NCI-H1436 treated with DMSO at 0.1 percent for 48 hours (cell line): ENCODE measurements at regions not wholly inside any gene's neighbourhood (a gene's known extent, or its start where the extent isn't known, plus 50 kb on each side); places are given as distances from the start of the nearest gene placed in this dataset.

Source experiments
- DNase-seq: peaks from one replicate; lab custom pipeline; 2025; lab: John Stamatoyannopoulos, UW

DNA sequence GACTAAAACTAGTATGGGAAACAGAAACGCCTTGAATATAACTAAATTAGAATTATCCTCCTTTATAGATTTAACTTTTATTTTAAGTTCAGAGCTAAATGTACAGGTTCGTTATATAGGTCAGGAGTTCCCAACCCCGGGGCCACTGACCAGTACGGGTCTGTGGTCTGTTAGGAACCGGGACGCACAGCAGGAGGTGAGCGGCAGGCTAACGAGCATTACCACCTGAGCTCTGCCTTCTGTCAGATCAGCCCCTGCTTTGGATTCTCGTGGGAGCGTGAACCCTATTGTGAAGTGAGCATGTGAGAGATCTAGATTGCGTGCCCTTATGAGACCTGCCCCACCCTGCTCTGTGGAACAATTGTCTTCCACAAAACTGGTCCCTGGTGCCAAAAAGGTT, 51.0 kb downstream of the FAT4 start:
- DNase-seq = no peak

DNA sequence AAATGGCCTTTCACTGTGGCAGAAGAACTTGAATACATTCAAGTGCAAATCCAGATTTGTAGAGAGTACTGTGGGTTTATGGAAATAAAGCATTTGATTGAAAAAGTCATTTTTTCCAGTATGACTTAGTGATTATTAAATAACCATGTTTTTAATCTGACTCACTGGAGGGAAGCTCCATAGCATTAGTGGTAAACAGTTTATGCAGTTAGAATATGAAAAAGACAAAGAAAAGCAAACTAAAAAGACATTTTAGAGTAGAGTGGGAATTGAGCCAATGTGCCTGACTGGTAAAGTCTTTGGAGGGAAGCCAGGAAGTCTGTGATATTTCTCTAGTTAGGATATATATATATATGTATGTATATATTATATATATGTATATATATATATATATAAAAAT, 53.4 kb downstream of the FAT4 start:
- no peak for DNase-seq

DNA sequence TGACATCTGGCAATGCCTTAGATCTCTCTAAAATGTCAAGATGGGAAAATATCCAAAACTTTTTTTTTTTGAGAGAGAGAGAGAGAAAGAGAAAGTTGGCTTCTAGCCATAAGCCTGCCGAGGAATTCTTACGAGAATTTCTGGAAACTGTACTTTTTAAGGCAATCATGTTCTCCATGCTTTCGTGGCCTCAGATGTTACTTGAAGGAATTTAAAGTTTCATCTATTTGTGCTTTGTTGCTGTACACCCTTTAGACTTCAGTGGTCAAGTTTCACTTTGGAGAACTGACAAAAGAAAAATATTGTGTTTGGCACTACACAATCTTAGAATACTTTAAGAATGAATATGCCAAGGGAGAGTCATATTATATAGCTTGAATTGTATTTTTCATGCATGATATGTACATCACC, 53.9 kb downstream of the FAT4 start:
- DNase-seq = no peak

DNA sequence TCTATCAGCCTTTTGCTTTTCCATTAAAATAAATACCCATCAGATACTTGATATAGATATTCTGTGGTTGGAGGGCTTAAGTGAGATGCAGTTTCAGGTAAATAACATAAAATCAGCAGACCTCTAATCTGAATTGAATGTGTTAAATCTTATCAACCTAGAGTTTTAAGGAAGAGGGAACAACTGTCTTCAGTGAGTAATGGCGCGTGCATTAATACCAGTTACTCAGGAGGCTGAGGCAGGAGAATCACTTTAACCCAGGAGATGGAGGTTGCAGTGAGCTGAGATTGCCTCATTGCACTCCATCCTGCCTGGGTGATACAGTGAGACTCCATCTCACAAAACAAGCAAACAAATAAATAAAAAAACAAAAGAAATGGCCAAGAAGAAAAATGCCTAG, 54.3 kb downstream of the FAT4 start:
- DNase-seq = no peak

DNA sequence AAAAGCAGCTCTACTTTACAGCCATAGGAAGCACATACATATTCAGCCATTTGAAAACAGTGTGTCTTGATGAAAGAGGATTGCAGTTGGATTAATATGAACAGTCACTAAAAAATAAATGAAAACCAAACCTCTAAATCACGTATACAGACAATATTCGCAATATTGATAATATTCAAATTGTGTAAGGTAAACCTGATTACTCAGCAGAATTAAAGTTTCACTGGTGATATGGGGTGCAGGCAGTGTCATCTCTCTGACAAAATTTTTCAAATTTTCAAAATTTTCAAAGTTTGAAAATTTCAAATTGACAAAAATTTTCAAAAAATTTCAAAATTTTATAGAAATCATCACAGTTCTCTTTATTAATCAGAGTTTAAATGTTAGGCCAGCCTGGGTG, 55.7 kb downstream of the FAT4 start:
- DNase-seq = no peak

DNA sequence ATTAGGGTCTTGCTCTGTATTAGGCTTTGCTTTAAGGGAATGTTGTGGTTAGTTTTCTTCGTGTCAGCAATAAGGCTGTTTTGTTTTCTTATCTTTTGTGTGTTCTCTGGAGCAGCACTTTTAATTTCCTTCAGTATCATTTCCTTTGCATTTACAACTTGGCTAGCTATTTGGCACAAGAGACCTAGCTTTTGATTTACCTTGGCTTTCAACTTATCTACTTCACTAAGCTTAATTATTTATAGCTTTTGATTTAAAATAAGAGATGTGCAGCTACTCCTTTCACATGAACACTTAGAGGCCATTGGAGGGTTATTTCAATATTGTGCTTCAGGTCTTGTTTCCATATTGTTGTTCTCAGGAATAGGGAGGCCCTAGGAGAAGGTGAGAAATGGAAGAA, 68.2 kb downstream of the FAT4 start:
- DNase-seq = no peak

DNA sequence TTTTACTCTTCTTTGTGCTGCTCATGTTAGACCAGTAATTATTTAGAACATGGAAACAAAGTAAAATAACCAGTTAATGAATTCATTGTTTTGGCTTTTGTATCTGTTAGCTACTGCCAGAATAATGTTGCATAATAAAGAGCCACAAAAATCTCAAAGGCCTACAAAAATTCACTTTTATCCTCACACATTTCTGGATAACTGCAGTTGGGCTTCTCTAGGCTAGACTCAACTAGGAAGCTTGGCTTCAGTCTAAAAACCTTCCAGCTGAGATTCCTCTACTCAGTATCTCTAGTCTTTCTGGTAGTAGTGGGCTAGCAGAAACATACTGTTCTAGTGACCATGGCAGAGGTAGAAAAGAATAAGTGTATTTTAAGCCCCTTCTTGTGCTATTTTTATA, 73.0 kb downstream of the FAT4 start:
- no peak for DNase-seq

DNA sequence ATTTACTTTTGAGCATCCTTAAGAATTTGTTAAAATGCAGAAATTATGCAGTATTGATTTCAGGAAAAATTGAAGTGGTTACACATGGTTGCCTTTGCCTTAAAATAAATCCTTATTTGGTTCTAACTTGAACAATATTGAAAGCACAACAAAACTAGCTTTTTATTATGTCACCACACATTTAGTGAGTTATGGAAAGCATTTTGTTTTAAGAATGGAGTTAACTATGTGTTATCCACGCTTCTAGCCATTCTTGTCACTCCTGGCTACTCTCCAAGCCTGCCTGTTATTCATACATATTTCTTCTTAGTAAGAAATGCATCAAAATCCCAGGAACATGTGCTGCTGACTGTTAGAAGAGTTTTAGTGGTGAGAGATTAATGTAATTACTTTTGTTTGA, 73.9 kb downstream of the FAT4 start:
- DNase-seq = no peak

DNA sequence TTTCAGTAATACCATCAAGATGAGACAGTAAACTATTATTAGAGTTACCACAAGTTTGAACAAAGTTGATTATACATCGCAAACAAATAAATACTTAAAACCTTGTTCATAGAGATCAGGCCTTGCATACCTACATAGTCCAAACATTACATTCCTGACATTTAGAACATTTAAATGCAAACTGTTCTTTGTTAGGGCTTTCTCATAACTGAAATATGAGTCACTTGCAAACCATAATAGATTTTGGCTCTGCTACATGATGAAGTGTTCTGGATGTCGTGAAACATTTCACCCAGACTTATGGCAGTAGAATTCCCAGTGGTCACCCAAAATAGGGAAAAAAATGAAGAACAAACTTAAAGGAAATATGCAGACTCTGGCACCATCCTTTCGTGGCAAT, 75.0 kb downstream of the FAT4 start:
- no peak for DNase-seq

DNA sequence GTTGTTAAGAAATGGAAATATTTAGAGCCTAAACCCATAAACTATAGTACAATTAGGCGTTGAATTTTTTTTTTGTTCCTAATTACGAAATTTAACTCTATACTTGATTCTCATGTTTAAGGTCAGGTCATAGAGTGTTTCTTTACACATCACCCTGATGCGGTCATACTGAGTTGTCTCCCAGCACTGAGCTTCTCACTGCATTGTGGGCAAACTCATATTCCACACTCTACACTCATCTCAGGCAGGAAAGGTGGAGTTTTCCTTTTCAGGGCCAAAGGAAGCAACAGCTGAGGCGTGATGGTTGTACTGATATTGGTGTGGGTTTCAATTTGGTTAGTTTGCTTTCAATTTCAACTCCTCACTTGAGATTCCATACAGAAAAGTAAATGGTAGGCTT, 75.4 kb downstream of the FAT4 start:
- no peak for DNase-seq

DNA sequence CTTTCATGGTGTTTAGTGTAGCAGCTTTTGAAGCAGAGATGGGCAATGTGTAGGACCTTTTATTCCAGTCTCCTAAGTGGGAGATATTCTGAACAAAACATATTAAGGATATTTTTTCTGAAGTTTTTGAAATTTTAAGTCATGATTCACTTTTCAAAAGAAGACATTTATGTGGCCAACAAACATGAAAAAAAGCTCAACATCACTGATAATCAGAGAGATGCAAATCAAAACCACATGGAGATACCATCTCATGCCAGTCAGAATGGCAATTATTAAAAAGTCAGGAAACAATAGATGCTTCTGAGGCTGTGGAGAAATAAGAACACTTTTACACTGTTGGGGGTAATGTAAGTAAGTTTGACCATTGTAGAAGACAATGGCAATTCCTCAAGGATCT, 76.0 kb downstream of the FAT4 start:
- no peak for DNase-seq

DNA sequence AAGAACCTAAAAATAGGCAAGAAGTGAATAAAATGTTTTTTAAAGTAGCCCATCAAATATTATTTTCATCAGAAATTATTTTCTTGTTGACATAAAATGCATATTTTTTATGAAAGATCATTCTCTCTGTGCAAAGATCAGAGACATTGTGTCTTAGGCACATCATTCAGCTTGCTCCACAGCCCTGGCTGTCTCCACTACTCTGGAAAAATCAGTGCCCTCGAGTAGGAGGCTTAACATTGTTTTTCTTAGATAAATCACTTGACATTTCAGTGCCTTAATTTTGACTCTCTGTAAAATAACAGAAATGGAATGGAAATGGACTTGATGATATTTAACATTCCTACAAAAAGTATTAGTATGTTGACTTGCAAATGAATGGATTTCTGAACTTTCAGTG, 77.9 kb downstream of the FAT4 start:
- no peak for DNase-seq

DNA sequence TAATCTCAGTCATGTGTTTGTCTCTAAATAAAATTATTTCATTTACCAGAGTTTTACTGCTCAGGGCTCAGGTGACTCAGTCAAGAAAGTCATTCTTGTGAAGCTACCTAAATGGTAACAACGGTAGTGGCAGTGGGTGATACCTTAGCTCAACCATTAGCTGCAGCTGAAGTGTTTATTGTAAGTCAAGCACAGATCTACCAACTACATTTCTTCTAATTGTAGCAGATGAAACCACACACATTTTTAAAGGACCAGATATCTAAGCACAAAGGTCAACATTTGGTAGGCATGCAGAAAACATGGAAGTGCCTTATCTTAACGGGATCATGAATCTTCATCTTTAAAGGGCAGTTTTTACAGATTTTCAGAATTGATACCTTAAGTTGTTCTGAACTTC, 79.1 kb downstream of the FAT4 start:
- DNase-seq = no peak

DNA sequence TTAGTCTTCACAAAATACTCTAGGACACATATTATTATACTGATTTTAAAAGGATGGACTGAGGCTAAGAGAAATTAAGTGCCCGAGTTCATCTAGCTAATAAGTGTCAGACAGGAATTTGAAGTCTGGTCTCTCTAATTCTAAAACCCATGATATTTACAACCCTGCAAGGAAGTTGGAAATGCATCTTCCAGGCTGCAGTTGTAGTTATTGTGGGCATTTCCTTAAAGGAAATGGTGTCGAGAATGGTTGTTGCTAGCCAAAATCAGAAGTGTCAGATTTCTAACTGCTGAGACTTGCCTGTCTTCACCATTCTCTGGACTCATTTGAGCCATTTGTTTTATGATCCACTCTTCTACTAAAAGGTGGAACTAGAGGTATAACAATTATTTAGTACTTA, 82.5 kb downstream of the FAT4 start:
- DNase-seq = no peak

DNA sequence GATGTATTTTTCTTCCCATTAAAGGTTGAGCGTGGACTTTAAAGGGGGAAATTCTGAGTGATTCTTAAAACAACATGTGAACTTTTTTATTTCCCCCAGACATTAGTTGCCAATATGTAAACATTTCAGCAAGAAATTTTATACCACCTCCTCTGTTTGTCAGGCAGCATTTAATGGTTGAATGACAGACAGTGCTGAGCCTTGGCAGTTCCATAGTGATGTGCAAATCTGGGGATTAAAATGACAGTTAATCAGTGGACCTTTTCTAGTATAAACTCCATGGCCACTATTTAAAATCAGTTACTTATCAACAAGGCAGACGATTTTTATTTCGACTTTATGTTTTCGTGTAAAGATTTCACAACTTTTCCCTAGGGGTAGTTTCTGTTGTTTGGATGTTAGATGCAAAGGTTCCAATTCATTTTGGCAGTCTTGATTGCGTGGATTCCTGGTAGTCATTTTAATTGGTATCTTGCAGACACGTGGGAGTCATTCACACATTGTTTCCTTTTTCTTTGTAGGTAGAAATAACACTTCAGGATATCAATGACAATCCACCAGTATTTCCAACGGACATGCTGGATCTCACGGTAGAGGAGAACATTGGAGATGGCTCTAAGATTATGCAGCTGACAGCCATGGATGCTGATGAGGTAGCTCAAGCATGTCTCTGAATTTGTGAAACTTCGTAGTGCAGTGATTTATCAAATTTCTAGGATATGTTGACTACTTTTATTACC, 83.7 kb downstream of the FAT4 start:
- no peak for DNase-seq

DNA sequence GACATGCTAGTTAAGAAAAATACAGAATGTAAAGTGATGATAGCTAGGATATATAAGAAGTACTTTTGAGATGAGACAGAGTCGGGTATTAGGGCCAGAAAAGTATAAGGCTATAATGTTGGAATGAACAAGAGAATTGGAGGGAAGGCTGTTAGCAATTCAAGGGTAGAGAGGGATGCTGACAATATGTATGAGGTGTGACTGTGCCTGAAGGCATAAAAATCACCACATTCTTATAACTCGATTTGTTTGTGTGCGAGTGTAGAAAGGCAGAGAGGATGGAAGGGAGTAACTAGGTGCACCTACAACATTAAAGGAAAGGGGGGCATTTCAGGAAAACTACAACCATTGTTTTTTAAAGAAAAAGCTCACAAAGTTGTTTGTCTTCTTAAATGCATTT, 86.0 kb downstream of the FAT4 start:
- no peak for DNase-seq

DNA sequence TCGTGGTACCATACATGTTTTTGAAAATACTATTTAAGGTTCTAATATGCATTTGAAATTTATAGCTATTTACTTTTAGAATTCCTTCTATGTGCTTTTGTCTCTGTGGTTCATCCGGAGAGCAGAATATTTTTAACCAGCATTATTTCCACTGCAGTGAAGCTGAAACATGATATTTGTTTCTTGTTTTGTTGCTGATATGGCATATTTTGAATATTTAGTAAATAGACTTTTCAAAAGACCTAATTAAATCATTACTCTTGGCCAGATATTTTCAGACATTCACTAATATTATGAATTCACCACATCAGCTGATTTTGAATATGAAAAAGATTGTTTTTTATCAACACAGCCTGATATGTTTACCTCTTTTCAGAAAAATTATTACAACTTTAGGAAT, 87.0 kb downstream of the FAT4 start:
- no peak for DNase-seq

DNA sequence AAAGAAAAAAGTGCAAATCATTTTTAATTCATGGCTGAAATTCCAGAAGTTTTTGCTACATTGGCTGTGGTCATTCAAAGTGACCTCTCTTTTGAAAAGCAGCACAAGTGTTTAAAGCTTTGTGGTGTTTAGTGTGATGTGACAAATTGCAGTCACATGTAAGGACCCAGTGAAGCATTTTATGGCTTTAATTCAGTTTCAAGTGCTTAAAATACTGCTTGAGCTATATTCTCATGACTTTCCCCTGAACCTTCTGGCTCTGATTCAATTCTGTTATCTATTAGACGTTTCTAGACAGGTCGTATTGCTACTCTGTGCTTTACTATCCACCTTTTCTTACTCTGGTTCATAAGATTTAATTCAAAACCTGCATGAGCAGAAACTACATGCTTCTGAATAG, 105.8 kb downstream of the FAT4 start:
- DNase-seq = no peak

DNA sequence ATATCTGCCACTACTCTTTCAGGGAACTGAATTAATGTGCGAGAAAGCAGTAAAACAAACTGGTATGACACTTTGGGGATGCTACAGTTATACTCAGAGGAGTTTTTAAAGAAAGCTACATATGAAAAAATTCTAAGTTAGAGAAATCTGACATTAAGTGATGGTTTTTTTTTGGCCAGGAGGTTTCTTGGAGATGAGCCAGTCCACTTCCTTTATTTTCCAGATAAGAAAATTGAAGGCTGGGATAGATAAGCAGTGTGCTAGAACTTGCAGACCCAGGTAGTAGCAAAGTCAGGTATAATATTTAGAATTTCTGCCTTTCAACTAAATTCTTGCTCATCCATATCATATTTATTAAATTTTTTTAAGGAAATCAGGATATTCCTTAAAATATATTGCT, 106.8 kb downstream of the FAT4 start:
- DNase-seq = no peak

DNA sequence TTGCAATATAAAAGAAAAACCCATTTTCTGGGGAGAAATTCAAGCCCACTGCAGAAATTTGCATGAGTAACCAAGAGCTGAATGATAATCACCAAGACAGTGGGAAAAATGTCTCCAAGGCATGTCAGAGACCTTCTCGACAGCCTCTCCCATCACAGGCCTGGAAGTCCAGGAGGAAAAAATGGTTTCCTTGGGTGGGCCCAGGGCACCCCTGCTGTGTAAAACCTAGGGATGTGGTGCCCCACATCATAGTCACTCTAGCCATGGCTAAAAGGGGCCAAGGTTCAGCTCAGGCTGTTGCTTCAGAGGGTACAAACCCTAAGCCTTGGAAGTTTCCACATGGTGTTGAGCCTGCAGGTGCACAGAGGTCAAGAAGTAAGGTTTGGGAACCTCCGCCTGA, 108.4 kb downstream of the FAT4 start:
- no peak for DNase-seq

DNA sequence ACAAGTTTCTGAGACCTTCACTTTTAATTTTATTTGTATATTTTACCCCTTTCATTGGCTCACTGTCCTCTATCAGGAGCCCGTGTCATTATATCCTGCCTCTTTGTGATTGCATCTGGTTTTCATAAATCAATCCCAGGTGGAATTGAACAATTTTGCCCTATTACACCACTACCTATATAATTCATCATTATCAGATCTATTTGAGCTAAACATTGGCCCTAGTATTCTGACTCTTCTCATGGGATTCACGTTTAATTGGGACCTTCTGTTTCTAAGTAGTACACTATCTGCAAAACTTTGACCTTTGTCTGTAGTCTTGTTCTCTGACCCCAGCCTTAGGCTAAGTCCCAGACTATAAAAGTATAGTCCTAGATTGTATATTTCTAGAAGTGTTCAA, 114.1 kb downstream of the FAT4 start:
- DNase-seq = no peak

DNA sequence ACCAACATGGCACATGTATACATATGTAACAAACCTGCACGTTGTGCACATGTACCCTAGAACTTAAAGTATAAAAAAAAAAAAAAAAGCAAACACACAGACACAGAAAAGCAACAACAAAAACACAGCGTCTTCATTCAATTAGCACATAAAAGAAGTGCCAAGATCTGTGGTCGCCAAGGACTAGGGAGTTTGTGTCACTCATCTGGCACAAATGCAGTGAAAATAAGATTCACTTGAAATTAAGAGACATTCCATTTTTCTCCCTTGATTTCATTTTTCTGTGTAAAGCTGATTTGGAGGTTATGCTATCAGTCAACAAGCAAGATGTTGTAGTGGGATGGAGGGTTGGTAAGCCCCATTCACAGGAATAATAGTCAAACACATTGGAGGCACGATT, 115.3 kb downstream of the FAT4 start:
- DNase-seq = no peak

DNA sequence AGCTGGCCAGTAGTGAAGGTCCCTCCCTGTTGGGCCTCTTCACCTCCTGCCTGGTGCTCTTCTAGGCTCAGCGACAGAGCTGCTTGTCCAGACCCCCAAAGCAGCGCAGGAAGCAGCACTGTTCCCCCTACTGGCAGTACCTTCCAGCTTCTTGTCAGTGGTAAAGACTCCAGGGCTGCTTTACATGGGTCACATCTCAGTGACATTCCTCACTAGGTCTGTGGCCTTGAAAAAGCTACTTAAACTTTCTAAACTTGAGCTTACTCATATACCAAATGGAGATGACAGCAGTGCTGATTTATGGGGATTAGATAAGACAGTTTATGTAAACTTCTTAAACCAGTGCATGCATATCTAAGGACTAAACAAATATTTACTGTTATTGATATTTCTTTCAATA, 117.3 kb downstream of the FAT4 start:
- no peak for DNase-seq

DNA sequence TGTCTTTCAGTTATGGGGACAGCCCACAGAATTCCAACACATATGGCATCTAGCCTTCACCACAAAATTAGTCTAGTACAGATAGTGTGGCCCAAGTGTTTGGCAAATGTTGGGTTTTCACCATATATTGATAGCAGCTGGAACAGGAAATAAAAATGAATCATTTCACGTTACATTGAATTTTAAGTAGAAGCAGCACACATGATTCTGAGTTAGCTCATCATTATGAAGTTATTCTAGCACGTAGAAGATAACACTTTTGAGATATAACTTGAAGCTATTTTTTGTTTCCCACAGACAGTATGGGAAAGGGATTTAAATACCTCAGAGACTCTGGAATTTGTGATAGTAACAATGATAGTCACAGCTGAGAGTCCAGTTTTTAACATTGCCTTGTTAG, 118.7 kb downstream of the FAT4 start:
- DNase-seq = no peak

DNA sequence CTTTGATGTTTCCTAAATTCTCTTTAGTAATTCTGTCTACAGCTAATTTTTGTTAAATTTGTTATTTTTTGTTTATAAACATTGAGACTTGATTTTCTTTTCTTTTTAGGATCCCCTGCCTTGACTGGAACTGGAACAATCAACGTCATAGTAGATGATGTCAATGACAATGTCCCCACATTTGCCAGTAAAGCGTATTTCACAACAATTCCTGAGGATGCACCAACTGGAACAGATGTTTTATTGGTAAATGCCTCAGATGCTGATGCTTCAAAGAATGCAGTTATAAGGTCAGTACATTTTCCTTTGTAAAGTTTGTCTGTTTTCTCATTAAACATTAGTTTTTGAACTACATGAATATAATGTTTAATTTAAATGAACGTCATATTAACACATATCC, 119.4 kb downstream of the FAT4 start:
- DNase-seq = no peak
